H1 (cell line): ENCODE measurements at regions not wholly inside any gene's neighbourhood (a gene's known extent, or its start where the extent isn't known, plus 50 kb on each side); places are given as distances from the start of the nearest gene placed in this dataset.

Experiments used
- BRCA1 ChIP-seq: IDR thresholded peaks from 2 replicates; pipeline ENCODE4 v1.6.1; 2012; ENCODE audit warnings: low read depth, low read length, improper control_type of control experiment
- CREB1 ChIP-seq: IDR thresholded peaks from 2 replicates; pipeline ENCODE4 v1.6.1; 2012; ENCODE audit warnings: inconsistent platforms
- JUND ChIP-seq: IDR thresholded peaks from 2 replicates; pipeline ENCODE4 v1.6.1; 2011; ENCODE audit warnings: mild to moderate bottlenecking, improper control_type of control experiment, low read length
- TAF7 ChIP-seq: optimal IDR thresholded peaks from 2 replicates; pipeline ENCODE3; 2011; ENCODE audit warnings: low read depth, mild to moderate bottlenecking, inconsistent platforms, low read length, moderate library complexity, borderline replicate concordance
- TF ChIP-seq, protein P1 (sequence below): IDR thresholded peaks from 2 replicates; pipeline ENCODE4 v1.6.1; 2012; ENCODE audit warnings: inconsistent platforms

GRCh38 chr11:130728185-130729180 is 187.8 kb downstream of the SNX19 start (continued):
- no peak for TF ChIP-seq CREB1
- TF ChIP-seq JUND = no peak
- TF ChIP-seq TAF7 = no peak
- TF ChIP-seq BRCA1 = no peak
- TF ChIP-seq, protein P1, sequence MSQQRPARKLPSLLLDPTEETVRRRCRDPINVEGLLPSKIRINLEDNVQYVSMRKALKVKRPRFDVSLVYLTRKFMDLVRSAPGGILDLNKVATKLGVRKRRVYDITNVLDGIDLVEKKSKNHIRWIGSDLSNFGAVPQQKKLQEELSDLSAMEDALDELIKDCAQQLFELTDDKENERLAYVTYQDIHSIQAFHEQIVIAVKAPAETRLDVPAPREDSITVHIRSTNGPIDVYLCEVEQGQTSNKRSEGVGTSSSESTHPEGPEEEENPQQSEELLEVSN = no peak
